GM12873 (cell line): ENCODE measurements at regions not wholly inside any gene's neighbourhood (a gene's known extent, or its start where the extent isn't known, plus 50 kb on each side); places are given as distances from the start of the nearest gene placed in this dataset.

Experiments
- CTCF ChIP-seq: IDR thresholded peaks from 2 replicates; pipeline ENCODE4 v1.5.1; 2012; ENCODE audit warnings: low read depth, mild to moderate bottlenecking, moderate library complexity, low read length, control low read depth; ENCODE audit not compliant: insufficient read depth; ENCODE audit errors: missing control alignments

GRCh38 chr18:22340331-22340730 is 77.4 kb downstream of the CTAGE1 start:
- no peak for TF ChIP-seq CTCF

- no peak for TF ChIP-seq CTCF
These were observed 77.8 kb downstream of the CTAGE1 start for GRCh38 chr18:22339913-22340312.

GRCh38 chr18:22337833-22338232 is 79.9 kb downstream of the CTAGE1 start:
- no peak for TF ChIP-seq CTCF

GRCh38 chr18:22337306-22337705 is 80.4 kb downstream of the CTAGE1 start:
- TF ChIP-seq CTCF = no peak

GRCh38 chr18:22336406-22336805 is 81.3 kb downstream of the CTAGE1 start:
- TF ChIP-seq CTCF = no peak

- TF ChIP-seq CTCF = no peak
These were observed 82.0 kb downstream of the CTAGE1 start for GRCh38 chr18:22335731-22336198.

GRCh38 chr18:22334567-22334966 is 83.1 kb downstream of the CTAGE1 start:
- no peak for TF ChIP-seq CTCF
